WTC11 (cell line): ENCODE measurements at regions not wholly inside any gene's neighbourhood (a gene's known extent, or its start where the extent isn't known, plus 50 kb on each side); places are given as distances from the start of the nearest gene placed in this dataset.

Experiments used
- ATAC-seq: fragments of 200-7000 bp; cut with Tn5 transposase; 2 replicates; pipeline ENCODE4 v1.10.0; 2021; ENCODE audit warnings: mild to moderate bottlenecking, moderate library complexity
- CTCF ChIA-PET: fragments of 300-600 bp; sonication (Branson Sonifier 250); formaldehyde crosslinking; loops from one replicate; lab custom pipeline; 2021; ENCODE audit warnings: antibody characterized with exemption; lab: Charles Lee
- POLR2A ChIA-PET: fragments of 350-600 bp; sonication (Branson Sonifier 250); formaldehyde crosslinking; loops from one replicate; lab custom pipeline; 2021; ENCODE audit warnings: antibody characterized with exemption; lab: Charles Lee
- DNase-seq: peaks from one replicate; pipeline ENCODE4 v3.0.0; 2021; ENCODE audit warnings: low spot score
- H3K27ac Mint-ChIP-seq: 2 replicates; pipeline ENCODE4 v1.8.0; 2021; ENCODE audit warnings: mixed read lengths
- H3K27me3 Mint-ChIP-seq: 2 replicates; pipeline ENCODE4 v1.8.0; 2021; ENCODE audit warnings: low read depth, mild to moderate bottlenecking, moderate library complexity, mixed read lengths
- H3K36me3 Mint-ChIP-seq: 2 replicates; pipeline ENCODE4 v1.8.0; 2021; ENCODE audit warnings: mixed read lengths
- H3K4me1 Mint-ChIP-seq: 2 replicates; pipeline ENCODE4 v1.8.0; 2022; ENCODE audit warnings: mixed read lengths
- H3K4me3 Mint-ChIP-seq: 2 replicates; pipeline ENCODE4 v1.8.0; 2021; ENCODE audit warnings: mild to moderate bottlenecking, moderate library complexity, mixed read lengths
- H3K9me3 Mint-ChIP-seq: 2 replicates; pipeline ENCODE4 v1.8.0; 2021; ENCODE audit warnings: mixed read lengths
- CBFB ChIP-seq: sonication (generic); formaldehyde crosslinking; IDR thresholded peaks from 2 replicates; pipeline ENCODE4 v1.8.1; 2022; ENCODE audit warnings: mild to moderate bottlenecking, low read depth, missing genetic modification reagents
- CREM ChIP-seq: sonication (generic); formaldehyde crosslinking; IDR thresholded peaks from 2 replicates; pipeline ENCODE4 v1.8.1; 2022; ENCODE audit warnings: mild to moderate bottlenecking, missing genetic modification reagents, moderate library complexity
- ELF4 ChIP-seq: sonication (generic); formaldehyde crosslinking; IDR thresholded peaks from 2 replicates; pipeline ENCODE4 v1.8.1; 2022; ENCODE audit warnings: low read depth, mild to moderate bottlenecking, moderate library complexity, missing genetic modification reagents
- EMX1 ChIP-seq: fragments of 250-450 bp; sonication (Bioruptor Pico); IDR thresholded peaks from 2 replicates; pipeline ENCODE4 v1.8.0; 2021; ENCODE audit warnings: mild to moderate bottlenecking
- ETV6 ChIP-seq: sonication (generic); formaldehyde crosslinking; IDR thresholded peaks from 2 replicates; pipeline ENCODE4 v1.8.1; 2022; ENCODE audit warnings: mild to moderate bottlenecking, missing genetic modification reagents
- GABPB1 ChIP-seq: sonication (generic); formaldehyde crosslinking; IDR thresholded peaks from 2 replicates; pipeline ENCODE4 v1.8.1; 2023; ENCODE audit warnings: mild to moderate bottlenecking, missing genetic modification reagents
- KAT7 ChIP-seq: sonication (generic); formaldehyde crosslinking; IDR thresholded peaks from 2 replicates; pipeline ENCODE4 v1.8.1; 2023; ENCODE audit warnings: missing genetic modification reagents, mild to moderate bottlenecking, borderline replicate concordance
- NFATC4 ChIP-seq: fragments of 250-450 bp; sonication (Bioruptor Pico); IDR thresholded peaks from 2 replicates; pipeline ENCODE4 v1.9.0; 2021; ENCODE audit warnings: mild to moderate bottlenecking
- PRRX2 ChIP-seq: fragments of 250-450 bp; sonication (Bioruptor Pico); IDR thresholded peaks from 2 replicates; pipeline ENCODE4 v1.8.0; 2021; ENCODE audit warnings: mild to moderate bottlenecking
- SP1 ChIP-seq: sonication (generic); formaldehyde crosslinking; conservative IDR thresholded peaks from 2 replicates; pipeline ENCODE4 v1.8.1; 2022; ENCODE audit warnings: missing genetic modification reagents
- TP53 ChIP-seq: sonication (generic); formaldehyde crosslinking; IDR thresholded peaks from 2 replicates; pipeline ENCODE4 v1.8.1; 2023; ENCODE audit warnings: mild to moderate bottlenecking, missing genetic modification reagents
- ZNF219 ChIP-seq: sonication (generic); formaldehyde crosslinking; IDR thresholded peaks from 2 replicates; pipeline ENCODE4 v1.8.0; 2023; ENCODE audit warnings: missing genetic modification reagents, mild to moderate bottlenecking, borderline replicate concordance
- ZNF671 ChIP-seq: fragments of 250-450 bp; sonication (Bioruptor Pico); IDR thresholded peaks from 2 replicates; pipeline ENCODE4 v1.8.0; 2021; ENCODE audit warnings: mild to moderate bottlenecking
- TF ChIP-seq, protein P1 (sequence below): fragments of 250-450 bp; sonication (Bioruptor Pico); IDR thresholded peaks from 2 replicates; pipeline ENCODE4 v1.9.0; 2021; ENCODE audit warnings: mild to moderate bottlenecking
- TF ChIP-seq, protein P2 (sequence below): fragments of 250-450 bp; sonication (Bioruptor Pico); IDR thresholded peaks from 2 replicates; pipeline ENCODE4 v1.9.0; 2021; ENCODE audit warnings: moderate library complexity, mild to moderate bottlenecking, inconsistent platforms, borderline replicate concordance
- TF ChIP-seq, protein P3 (sequence below): sonication (generic); formaldehyde crosslinking; IDR thresholded peaks from 2 replicates; pipeline ENCODE4 v1.8.1; 2022; ENCODE audit warnings: mild to moderate bottlenecking, moderate library complexity, missing genetic modification reagents
- TF ChIP-seq, protein P4 (sequence below): fragments of 250-450 bp; sonication (Bioruptor Pico); IDR thresholded peaks from 2 replicates; pipeline ENCODE4 v1.8.0; 2021; ENCODE audit warnings: mild to moderate bottlenecking
- TF ChIP-seq, protein P5 (sequence below): sonication (generic); formaldehyde crosslinking; IDR thresholded peaks from 2 replicates; pipeline ENCODE4 v1.8.1; 2023; ENCODE audit warnings: mild to moderate bottlenecking, missing genetic modification reagents, moderate library complexity
- TF ChIP-seq, protein P6 (sequence below): sonication (generic); formaldehyde crosslinking; IDR thresholded peaks from 2 replicates; pipeline ENCODE4 v1.8.0; 2022; ENCODE audit warnings: mild to moderate bottlenecking, missing genetic modification reagents
- TF ChIP-seq, protein P7 (sequence below): sonication (generic); formaldehyde crosslinking; IDR thresholded peaks from 2 replicates; pipeline ENCODE4 v1.8.0; 2022; ENCODE audit warnings: mild to moderate bottlenecking, missing genetic modification reagents

DNA sequence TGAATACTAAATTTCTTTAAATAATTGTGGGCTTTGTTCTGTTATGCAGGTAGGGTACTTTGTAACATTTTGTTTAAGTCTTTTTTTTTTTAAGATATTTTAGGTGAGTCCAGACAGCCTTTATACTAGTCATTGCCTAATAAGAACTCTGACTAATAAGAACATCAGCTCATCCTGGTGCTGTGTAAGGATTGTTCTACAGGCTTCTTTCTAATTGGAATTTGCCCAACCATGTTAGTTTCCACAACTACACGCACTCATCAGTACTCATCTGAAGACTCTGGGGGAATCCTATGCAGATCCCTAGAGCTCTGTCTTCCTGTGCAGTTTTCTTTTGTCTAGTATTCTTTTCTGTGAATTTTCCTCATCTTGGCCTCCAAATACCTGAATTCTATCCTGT lies 741.8 kb downstream of the IGSF11 start (continued):
- no peak for TF ChIP-seq PRRX2 (CRISPR knock-in tag)
- TF ChIP-seq, protein P1, sequence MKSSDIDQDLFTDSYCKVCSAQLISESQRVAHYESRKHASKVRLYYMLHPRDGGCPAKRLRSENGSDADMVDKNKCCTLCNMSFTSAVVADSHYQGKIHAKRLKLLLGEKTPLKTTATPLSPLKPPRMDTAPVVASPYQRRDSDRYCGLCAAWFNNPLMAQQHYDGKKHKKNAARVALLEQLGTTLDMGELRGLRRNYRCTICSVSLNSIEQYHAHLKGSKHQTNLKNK (CRISPR knock-in tag) = no peak

DNA sequence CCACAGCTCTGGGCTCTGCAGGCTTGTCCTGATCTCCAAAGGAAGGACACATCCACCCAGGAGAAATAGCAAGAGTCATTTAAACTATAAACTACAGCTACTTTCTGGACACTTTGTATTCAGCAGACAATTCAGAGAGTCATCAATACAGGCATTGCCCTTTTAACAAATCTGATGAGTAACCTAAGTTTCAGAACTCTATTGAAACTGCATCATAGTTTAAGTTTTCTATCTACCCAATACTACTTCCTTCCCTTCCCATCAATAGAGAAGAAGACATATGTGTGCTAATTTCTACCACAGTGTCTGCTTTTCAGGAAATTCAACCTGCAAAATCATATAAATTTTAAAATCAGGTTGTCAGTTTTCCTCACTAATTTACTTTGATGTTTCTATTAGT lies 736.5 kb downstream of the IGSF11 start:
- Mint-ChIP-seq H3K27me3 (no peaks in the 10 kb centered on the region), H3K4me3 (no peak overlapping the region), H3K36me3 (no peaks in the 10 kb centered on the region), H3K9me3 (no peaks in the 10 kb centered on the region), H3K4me1 (no peaks in the 10 kb centered on the region), H3K27ac (no peak overlapping the region)
- ChIA-PET POLR2A (no interaction called here), CTCF (no interaction called here)
- TF ChIP-seq ELF4 (CRISPR knock-in tag) (no peak), ETV6 (CRISPR knock-in tag) (no peak), SP1 (CRISPR knock-in tag) (no peak), KAT7 (CRISPR knock-in tag) (no peak), ZNF219 (CRISPR knock-in tag) (no peak), CREM (CRISPR knock-in tag) (no peak), CBFB (CRISPR knock-in tag) (no peak), NFATC4 (CRISPR knock-in tag) (no peak)
- TF ChIP-seq, protein P2, sequence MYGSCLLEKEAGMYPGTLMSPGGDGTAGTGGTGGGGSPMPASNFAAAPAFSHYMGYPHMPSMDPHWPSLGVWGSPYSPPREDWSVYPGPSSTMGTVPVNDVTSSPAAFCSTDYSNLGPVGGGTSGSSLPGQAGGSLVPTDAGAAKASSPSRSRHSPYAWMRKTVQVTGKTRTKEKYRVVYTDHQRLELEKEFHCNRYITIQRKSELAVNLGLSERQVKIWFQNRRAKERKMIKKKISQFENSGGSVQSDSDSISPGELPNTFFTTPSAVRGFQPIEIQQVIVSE (CRISPR knock-in tag) = no peak
- TF ChIP-seq, protein P3, sequence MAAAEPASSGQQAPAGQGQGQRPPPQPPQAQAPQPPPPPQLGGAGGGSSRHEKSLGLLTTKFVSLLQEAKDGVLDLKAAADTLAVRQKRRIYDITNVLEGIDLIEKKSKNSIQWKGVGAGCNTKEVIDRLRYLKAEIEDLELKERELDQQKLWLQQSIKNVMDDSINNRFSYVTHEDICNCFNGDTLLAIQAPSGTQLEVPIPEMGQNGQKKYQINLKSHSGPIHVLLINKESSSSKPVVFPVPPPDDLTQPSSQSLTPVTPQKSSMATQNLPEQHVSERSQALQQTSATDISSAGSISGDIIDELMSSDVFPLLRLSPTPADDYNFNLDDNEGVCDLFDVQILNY (CRISPR knock-in tag) = no peak
- TF ChIP-seq, protein P4, sequence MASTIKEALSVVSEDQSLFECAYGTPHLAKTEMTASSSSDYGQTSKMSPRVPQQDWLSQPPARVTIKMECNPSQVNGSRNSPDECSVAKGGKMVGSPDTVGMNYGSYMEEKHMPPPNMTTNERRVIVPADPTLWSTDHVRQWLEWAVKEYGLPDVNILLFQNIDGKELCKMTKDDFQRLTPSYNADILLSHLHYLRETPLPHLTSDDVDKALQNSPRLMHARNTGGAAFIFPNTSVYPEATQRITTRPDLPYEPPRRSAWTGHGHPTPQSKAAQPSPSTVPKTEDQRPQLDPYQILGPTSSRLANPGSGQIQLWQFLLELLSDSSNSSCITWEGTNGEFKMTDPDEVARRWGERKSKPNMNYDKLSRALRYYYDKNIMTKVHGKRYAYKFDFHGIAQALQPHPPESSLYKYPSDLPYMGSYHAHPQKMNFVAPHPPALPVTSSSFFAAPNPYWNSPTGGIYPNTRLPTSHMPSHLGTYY (CRISPR knock-in tag) = no peak
- TF ChIP-seq, protein P5, sequence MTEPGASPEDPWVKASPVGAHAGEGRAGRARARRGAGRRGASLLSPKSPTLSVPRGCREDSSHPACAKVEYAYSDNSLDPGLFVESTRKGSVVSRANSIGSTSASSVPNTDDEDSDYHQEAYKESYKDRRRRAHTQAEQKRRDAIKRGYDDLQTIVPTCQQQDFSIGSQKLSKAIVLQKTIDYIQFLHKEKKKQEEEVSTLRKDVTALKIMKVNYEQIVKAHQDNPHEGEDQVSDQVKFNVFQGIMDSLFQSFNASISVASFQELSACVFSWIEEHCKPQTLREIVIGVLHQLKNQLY (CRISPR knock-in tag) = no peak
- no peak for ATAC-seq
- no peak for DNase-seq

DNA sequence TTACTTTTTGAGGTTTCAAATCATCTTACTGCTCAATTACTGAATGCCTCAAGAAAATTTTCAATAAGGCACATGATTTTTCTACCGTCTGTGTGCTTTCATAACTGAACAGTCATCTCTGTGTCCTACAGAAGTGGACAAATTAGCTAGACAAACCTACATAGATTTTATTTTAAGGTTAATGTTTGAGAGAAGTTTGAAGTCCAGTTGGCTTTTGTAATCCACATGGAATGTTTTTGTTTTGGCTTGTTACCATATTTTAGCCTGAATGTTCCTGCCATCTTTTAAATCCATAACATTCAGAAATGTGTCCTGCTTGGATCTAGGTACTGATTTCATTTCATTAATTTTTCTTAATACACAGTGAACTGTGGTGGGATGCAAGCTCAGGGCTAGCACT lies 730.1 kb downstream of the IGSF11 start:
- no peaks in the 10 kb centered on the region for H3K9me3 Mint-ChIP-seq
- no peaks in the 10 kb centered on the region for H3K4me1 Mint-ChIP-seq
- DNase-seq = no peak
- no peak overlapping the region for H3K27ac Mint-ChIP-seq
- TF ChIP-seq, protein P6, sequence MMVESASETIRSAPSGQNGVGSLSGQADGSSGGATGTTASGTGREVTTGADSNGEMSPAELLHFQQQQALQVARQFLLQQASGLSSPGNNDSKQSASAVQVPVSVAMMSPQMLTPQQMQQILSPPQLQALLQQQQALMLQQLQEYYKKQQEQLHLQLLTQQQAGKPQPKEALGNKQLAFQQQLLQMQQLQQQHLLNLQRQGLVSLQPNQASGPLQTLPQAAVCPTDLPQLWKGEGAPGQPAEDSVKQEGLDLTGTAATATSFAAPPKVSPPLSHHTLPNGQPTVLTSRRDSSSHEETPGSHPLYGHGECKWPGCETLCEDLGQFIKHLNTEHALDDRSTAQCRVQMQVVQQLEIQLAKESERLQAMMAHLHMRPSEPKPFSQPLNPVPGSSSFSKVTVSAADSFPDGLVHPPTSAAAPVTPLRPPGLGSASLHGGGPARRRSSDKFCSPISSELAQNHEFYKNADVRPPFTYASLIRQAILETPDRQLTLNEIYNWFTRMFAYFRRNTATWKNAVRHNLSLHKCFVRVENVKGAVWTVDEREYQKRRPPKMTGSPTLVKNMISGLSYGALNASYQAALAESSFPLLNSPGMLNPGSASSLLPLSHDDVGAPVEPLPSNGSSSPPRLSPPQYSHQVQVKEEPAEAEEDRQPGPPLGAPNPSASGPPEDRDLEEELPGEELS = no peak
- TF ChIP-seq, protein P2 (CRISPR knock-in tag) = no peak
- TF ChIP-seq GABPB1 (CRISPR knock-in tag) (no peak), EMX1 (CRISPR knock-in tag) (no peak), ZNF671 (CRISPR knock-in tag) (no peak), TP53 (CRISPR knock-in tag) (no peak)
- TF ChIP-seq, protein P7, sequence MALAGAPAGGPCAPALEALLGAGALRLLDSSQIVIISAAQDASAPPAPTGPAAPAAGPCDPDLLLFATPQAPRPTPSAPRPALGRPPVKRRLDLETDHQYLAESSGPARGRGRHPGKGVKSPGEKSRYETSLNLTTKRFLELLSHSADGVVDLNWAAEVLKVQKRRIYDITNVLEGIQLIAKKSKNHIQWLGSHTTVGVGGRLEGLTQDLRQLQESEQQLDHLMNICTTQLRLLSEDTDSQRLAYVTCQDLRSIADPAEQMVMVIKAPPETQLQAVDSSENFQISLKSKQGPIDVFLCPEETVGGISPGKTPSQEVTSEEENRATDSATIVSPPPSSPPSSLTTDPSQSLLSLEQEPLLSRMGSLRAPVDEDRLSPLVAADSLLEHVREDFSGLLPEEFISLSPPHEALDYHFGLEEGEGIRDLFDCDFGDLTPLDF (CRISPR knock-in tag) = no peak
- TF ChIP-seq, protein P3 (CRISPR knock-in tag) = no peak
- ChIA-PET CTCF (no interaction called here), POLR2A (no interaction called here)
- ATAC-seq = no peak
- H3K4me3 Mint-ChIP-seq = no peak overlapping the region
- H3K27me3 Mint-ChIP-seq = no peaks in the 10 kb centered on the region
- no peaks in the 10 kb centered on the region for H3K36me3 Mint-ChIP-seq
